Endothelial cell of umbilical vein (primary cell): ENCODE measurements at regions not wholly inside any gene's neighbourhood (a gene's known extent, or its start where the extent isn't known, plus 50 kb on each side); places are given as distances from the start of the nearest gene placed in this dataset.

Source experiments
- BruUV-seq: library from RNA; stranded (reverse); fragments of 400-500 nt; replicated peaks from 2 replicates; lab custom pipeline; 2021; lab: Mats Ljungman, UMichigan
- CTCF ChIA-PET: fragments of 300-600, 350-600 bp; sonication (Branson Sonifier 250); formaldehyde crosslinking; loops from one replicate; lab custom pipeline; 2021; ENCODE audit warnings: antibody characterized with exemption, inconsistent platforms; lab: Charles Lee
- POLR2A ChIA-PET: fragments of 300-600, 350-600 bp; sonication (Branson Sonifier 250); formaldehyde crosslinking; loops from one replicate; lab custom pipeline; 2021; ENCODE audit warnings: antibody characterized with exemption, inconsistent platforms; lab: Charles Lee
- DNase-seq: peaks from one replicate; pipeline ENCODE4 v3.0.0-alpha.2; 2011; ENCODE audit warnings: low read depth, low spot score
- FAIRE-seq: peaks from 2 replicates; lab custom pipeline; 2011; peaks lifted over from hg19 to GRCh38; lab: Jason Lieb, UNC
- H2AFZ ChIP-seq: 2 replicates; pipeline ENCODE4 v1.6.0; 2012; ENCODE audit warnings: low read depth, low read length, control low read depth, inconsistent platforms
- H3K27ac ChIP-seq: 2 replicates; pipeline ENCODE4 v1.5.1; 2011; ENCODE audit warnings: low read depth, mild to moderate bottlenecking, control low read depth, low read length, moderate library complexity; ENCODE audit not compliant: insufficient read depth
- H3K27me3 ChIP-seq, 2 experiments: 2 replicates each; pipeline versions ENCODE4 v1.6.0 to v1.6.1; 2011; ENCODE audit warnings: low read length in 2 of 2, mixed read lengths in 1 of 2; ENCODE audit not compliant: control insufficient read depth in 2 of 2, insufficient read depth in 2 of 2
- H3K36me3 ChIP-seq, 2 experiments: 2 replicates in 1 of 2; 3 replicates in 1 of 2; pipeline ENCODE4 v1.5.1; 2011; ENCODE audit warnings: low read length in 2 of 2, mild to moderate bottlenecking in 1 of 2, moderate library complexity in 1 of 2; ENCODE audit not compliant: control insufficient read depth in 2 of 2, insufficient read depth in 2 of 2; ENCODE audit errors: extremely low read depth in 1 of 2
- H3K4me1 ChIP-seq: 3 replicates; pipeline ENCODE4 v1.5.1; 2011; ENCODE audit warnings: mild to moderate bottlenecking, low read length; ENCODE audit not compliant: control insufficient read depth, insufficient read depth; ENCODE audit errors: extremely low read depth
- H3K4me2 ChIP-seq: 2 replicates; pipeline ENCODE4 v1.6.1; 2011; ENCODE audit warnings: low read length, control low read depth, mixed read lengths; ENCODE audit not compliant: insufficient read depth
- H3K4me3 ChIP-seq, 3 experiments: fragments of 200-600 bp in 1 of 3; sonication (generic), shearing (Covaris generic) in 1 of 3; replicated peaks in 1 of 3; 2 replicates each; pipeline ENCODE4 v1.5.1; 2011 to 2016; ENCODE audit warnings: control low read depth in 3 of 3, low read length in 3 of 3, mild to moderate bottlenecking in 2 of 3, inconsistent platforms in 1 of 3, low read depth in 1 of 3, moderate library complexity in 1 of 3; ENCODE audit not compliant: insufficient read depth in 1 of 3
- H3K79me2 ChIP-seq: 2 replicates; pipeline ENCODE4 v1.6.0; 2012; ENCODE audit warnings: low read length, inconsistent platforms; ENCODE audit not compliant: control insufficient read depth, insufficient read depth
- H3K9ac ChIP-seq: replicated peaks from 2 replicates; pipeline ENCODE3; 2011; ENCODE audit warnings: low read length, control low read depth; ENCODE audit not compliant: insufficient read depth; ENCODE audit errors: extremely low read depth
- H3K9me1 ChIP-seq: replicated peaks from 3 replicates; pipeline ENCODE4 v1.6.0; 2011; ENCODE audit warnings: mild to moderate bottlenecking, low read length; ENCODE audit not compliant: control insufficient read depth, insufficient read depth; ENCODE audit errors: extremely low read depth
- H3K9me3 ChIP-seq: replicated peaks from 2 replicates; pipeline ENCODE4 v1.5.1; 2012; ENCODE audit warnings: low read length, inconsistent platforms; ENCODE audit not compliant: control insufficient read depth, insufficient read depth
- H4K20me1 ChIP-seq: replicated peaks from 2 replicates; pipeline ENCODE3; 2011; ENCODE audit warnings: mild to moderate bottlenecking, low read length; ENCODE audit not compliant: control insufficient read depth, insufficient read depth; ENCODE audit errors: extremely low read depth
- EZH2 ChIP-seq: IDR thresholded peaks from 2 replicates; pipeline ENCODE4 v1.6.1; 2012; ENCODE audit warnings: borderline replicate concordance, low read depth, mild to moderate bottlenecking, moderate library complexity, low read length, inconsistent platforms; ENCODE audit not compliant: severe bottlenecking
- FOS ChIP-seq: IDR thresholded peaks from 2 replicates; pipeline ENCODE4 v1.6.1; 2011; ENCODE audit warnings: mild to moderate bottlenecking, low read length, moderate library complexity, borderline replicate concordance; ENCODE audit not compliant: insufficient read depth
- GATA2 ChIP-seq: IDR thresholded peaks from 2 replicates; pipeline ENCODE4 v1.7.0; 2011; ENCODE audit warnings: low read depth, mild to moderate bottlenecking, moderate library complexity, mixed read lengths, low read length; ENCODE audit not compliant: insufficient read length, insufficient read depth
- JUN ChIP-seq: IDR thresholded peaks from 2 replicates; pipeline ENCODE4 v1.6.1; 2011; ENCODE audit warnings: borderline replicate concordance, low read depth; ENCODE audit not compliant: insufficient read length, insufficient read depth
- MAX ChIP-seq: IDR thresholded peaks from 2 replicates; pipeline ENCODE4 v1.6.1; 2011; ENCODE audit not compliant: insufficient read depth, insufficient read length
- MYC ChIP-seq: IDR thresholded peaks from one replicate; pipeline ENCODE4 v1.6.1; 2011; ENCODE audit warnings: mild to moderate bottlenecking, low read depth, low read length
- POLR2A ChIP-seq: IDR thresholded peaks from 2 replicates; pipeline ENCODE4 v1.6.1; 2012; ENCODE audit warnings: low read depth, mild to moderate bottlenecking, control low read depth, low read length
- POLR2AphosphoS5 ChIP-seq: IDR thresholded peaks from 2 replicates; pipeline ENCODE4 v1.6.1; 2012; ENCODE audit warnings: low read depth, mild to moderate bottlenecking, control low read depth, low read length, moderate library complexity; ENCODE audit not compliant: insufficient read depth
- dilution Hi-C: fragments of 300-500 bp; cut with MboI; formaldehyde crosslinking; loops from one replicate; pipeline ENCODE4 v1.15.0; 2019; ENCODE audit warnings: low sequenced_read_pairs; ENCODE audit not compliant: extremely low pct_ligation_motif_present
- intact Hi-C: fragments of 100-400 bp; cut with micrococcal nuclease; formaldehyde crosslinking; loops from one replicate; pipeline ENCODE4 v1.10.0; 2022
- TF ChIP-seq, protein P1 (sequence below), 2 donors: IDR thresholded peaks; 1 replicate in 1 of 2; 2 replicates in 1 of 2; pipeline ENCODE4 v1.5.1; 2011; ENCODE audit warnings: low read length in 2 of 2, mild to moderate bottlenecking in 2 of 2, moderate library complexity in 2 of 2, control low read depth in 1 of 2, inconsistent platforms in 1 of 2, low read depth in 1 of 2; ENCODE audit not compliant: insufficient read depth in 1 of 2; ENCODE audit errors: extremely low read depth in 1 of 2

GRCh38 chr20:22508426-22508825 is 75.9 kb downstream of the FOXA2 start:
- H3K4me2 ChIP-seq: no peak overlapping the region
- dilution Hi-C loops: no loop called here

GRCh38 chr20:22507240-22507961 is 77.0 kb downstream of the FOXA2 start:
- no peak for FAIRE-seq
- Histone ChIP-seq H3K27me3 (peaks cover 2 to 4% of the 10 kb centered on the region in 2 experiments), H4K20me1 (no peaks in the 10 kb centered on the region), H3K9ac (no peak overlapping the region), H3K4me3 (no peak overlapping the region), H2AFZ (no peak overlapping the region), H3K79me2 (no peaks in the 10 kb centered on the region), H3K27ac (no peak overlapping the region), H3K4me2 (no peak overlapping the region), H3K4me1 (peaks cover 9% of the 10 kb centered on the region), H3K9me3 (no peaks in the 10 kb centered on the region), H3K9me1 (no peaks in the 10 kb centered on the region), H3K36me3 (no peaks in the 10 kb centered on the region)
- DNase-seq: no peak
- BruUV-seq: no TSS peak
- ChIA-PET CTCF (interaction anchor here (1.0 to 1.2 kb wide), 3 partner anchors 7 to 168 kb away, joined by 3 to 4 read pairs (median 4); no protein-coding TSS in a partner anchor), POLR2A (no interaction called here)
- dilution Hi-C loops (no loop called here), intact Hi-C loops (no loop called here)
- TF ChIP-seq FOS (no peak), GATA2 (no peak), JUN (no peak), POLR2AphosphoS5 (no peak), POLR2A (no peak), MYC (no peak), MAX (no peak), EZH2 (no peak)
- TF ChIP-seq, protein P1, sequence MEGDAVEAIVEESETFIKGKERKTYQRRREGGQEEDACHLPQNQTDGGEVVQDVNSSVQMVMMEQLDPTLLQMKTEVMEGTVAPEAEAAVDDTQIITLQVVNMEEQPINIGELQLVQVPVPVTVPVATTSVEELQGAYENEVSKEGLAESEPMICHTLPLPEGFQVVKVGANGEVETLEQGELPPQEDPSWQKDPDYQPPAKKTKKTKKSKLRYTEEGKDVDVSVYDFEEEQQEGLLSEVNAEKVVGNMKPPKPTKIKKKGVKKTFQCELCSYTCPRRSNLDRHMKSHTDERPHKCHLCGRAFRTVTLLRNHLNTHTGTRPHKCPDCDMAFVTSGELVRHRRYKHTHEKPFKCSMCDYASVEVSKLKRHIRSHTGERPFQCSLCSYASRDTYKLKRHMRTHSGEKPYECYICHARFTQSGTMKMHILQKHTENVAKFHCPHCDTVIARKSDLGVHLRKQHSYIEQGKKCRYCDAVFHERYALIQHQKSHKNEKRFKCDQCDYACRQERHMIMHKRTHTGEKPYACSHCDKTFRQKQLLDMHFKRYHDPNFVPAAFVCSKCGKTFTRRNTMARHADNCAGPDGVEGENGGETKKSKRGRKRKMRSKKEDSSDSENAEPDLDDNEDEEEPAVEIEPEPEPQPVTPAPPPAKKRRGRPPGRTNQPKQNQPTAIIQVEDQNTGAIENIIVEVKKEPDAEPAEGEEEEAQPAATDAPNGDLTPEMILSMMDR (IDR thresholded peaks at IDR 0.05; ENCODE audit: extremely low read depth in 1 of 2, insufficient read depth in 1 of 2, low read depth in 1 of 2, low read length in 2 of 2): no peak

More at GRCh38 chr20:22508426-22508825, 75.9 kb downstream of the FOXA2 start:
- Histone ChIP-seq H3K9ac (no peak overlapping the region), H3K27ac (no peak overlapping the region), H3K4me3 (no peak overlapping the region), H3K4me1 (peaks cover 13% of the 10 kb centered on the region), H3K36me3 (no peaks in the 10 kb centered on the region), H4K20me1 (no peaks in the 10 kb centered on the region), H3K9me3 (no peaks in the 10 kb centered on the region), H3K79me2 (no peaks in the 10 kb centered on the region), H3K27me3 (peaks cover 2 to 4% of the 10 kb centered on the region in 2 experiments), H2AFZ (no peak overlapping the region), H3K9me1 (no peaks in the 10 kb centered on the region)
- CTCF ChIA-PET: no interaction called here
- BruUV-seq: no TSS peak
- FAIRE-seq: no peak
- intact Hi-C loops: no loop called here
- POLR2A ChIA-PET: no interaction called here
- TF ChIP-seq FOS (no peak), GATA2 (no peak), JUN (no peak), POLR2AphosphoS5 (no peak), EZH2 (no peak), POLR2A (no peak)
- DNase-seq: no peak
